ENCODE measurements at regions not wholly inside any gene's neighbourhood (a gene's known extent, or its start where the extent isn't known, plus 50 kb on each side); places are given as distances from the start of the nearest gene placed in this dataset.
A peak's percentile ranks its signal among the peaks of the same experiment; 100 is the strongest.

- no peaks in the 10 kb centered on the region for H3K27me3 ChIP-seq (ENCODE audit: insufficient read depth, low read length)
- H3K27ac Mint-ChIP-seq (ENCODE audit: unreplicated experiment) = no peak overlapping the region
- no peaks in the 10 kb centered on the region for H3K9me3 Mint-ChIP-seq (ENCODE audit: unreplicated experiment)
- H3K4me1 ChIP-seq (ENCODE audit: insufficient read depth, low read length) = no peaks in the 10 kb centered on the region
- no peaks in the 10 kb centered on the region for H4K20me1 ChIP-seq (ENCODE audit: insufficient read depth, low read length)
- H3K4me3 ChIP-seq (ENCODE audit: insufficient read depth, low read depth, low read length) = no peak overlapping the region
- no peak overlapping the region for H2AFZ ChIP-seq (ENCODE audit: low read depth, low read length)
- no peak overlapping the region for H3K9ac ChIP-seq (ENCODE audit: low read length)
- no peak for FAIRE-seq
- DNase-seq (ENCODE audit: low read depth) = no peak
- H3K4me2 ChIP-seq (ENCODE audit: low read length) = no peak overlapping the region
- TF ChIP-seq CTCF (IDR thresholded peaks at IDR 0.05; ENCODE audit: insufficient read depth, low read depth, low read length) (no peak), EZH2 (IDR thresholded peaks at IDR 0.05; ENCODE audit: insufficient read depth, low read length) (no peak)
- no peaks in the 10 kb centered on the region for H3K27me3 Mint-ChIP-seq (ENCODE audit: low read depth, unreplicated experiment)
- no peaks in the 10 kb centered on the region for H3K36me3 Mint-ChIP-seq (ENCODE audit: low read depth, unreplicated experiment)
- H3K27ac ChIP-seq (ENCODE audit: low read depth, low read length) = no peak overlapping the region
- no peaks in the 10 kb centered on the region for H3K36me3 ChIP-seq (ENCODE audit: insufficient read depth, low read length)
- H3K4me3 Mint-ChIP-seq (ENCODE audit: unreplicated experiment) = no peak overlapping the region
- H3K9me3 ChIP-seq (ENCODE audit: insufficient read depth, low read depth, low read length) = no peaks in the 10 kb centered on the region
- H3K4me1 Mint-ChIP-seq (ENCODE audit: low read depth, unreplicated experiment) = no peaks in the 10 kb centered on the region
- no peaks in the 10 kb centered on the region for H3K79me2 ChIP-seq (ENCODE audit: insufficient read depth, low read length)
Measured at GRCh38 chr2:35887146-35887545, 468.4 kb upstream of the CRIM1 start.

GRCh38 chr2:35873921-35874320, 481.7 kb upstream of the CRIM1 start:
- no peaks in the 10 kb centered on the region for H3K27me3 ChIP-seq (ENCODE audit: insufficient read depth, low read length)
- no peaks in the 10 kb centered on the region for H3K4me1 Mint-ChIP-seq (ENCODE audit: low read depth, unreplicated experiment)
- H3K9ac ChIP-seq (ENCODE audit: low read length) = no peak overlapping the region
- DNase-seq (ENCODE audit: low read depth) = no peak
- no peaks in the 10 kb centered on the region for H4K20me1 ChIP-seq (ENCODE audit: insufficient read depth, low read length)
- H3K36me3 ChIP-seq (ENCODE audit: insufficient read depth, low read length) = no peaks in the 10 kb centered on the region
- H3K36me3 Mint-ChIP-seq (ENCODE audit: low read depth, unreplicated experiment) = no peaks in the 10 kb centered on the region
- TF ChIP-seq CTCF (IDR thresholded peaks at IDR 0.05; ENCODE audit: insufficient read depth, low read depth, low read length) = no peak
- TF ChIP-seq EZH2 (IDR thresholded peaks at IDR 0.05; ENCODE audit: insufficient read depth, low read length) = no peak
- no peak overlapping the region for H2AFZ ChIP-seq (ENCODE audit: low read depth, low read length)
- no peaks in the 10 kb centered on the region for H3K79me2 ChIP-seq (ENCODE audit: insufficient read depth, low read length)
- no peak overlapping the region for H3K4me3 ChIP-seq (ENCODE audit: insufficient read depth, low read depth, low read length)
- no peaks in the 10 kb centered on the region for H3K27me3 Mint-ChIP-seq (ENCODE audit: low read depth, unreplicated experiment)
- H3K4me2 ChIP-seq (ENCODE audit: low read length) = no peak overlapping the region
- H3K4me3 Mint-ChIP-seq (ENCODE audit: unreplicated experiment) = no peak overlapping the region
- no peaks in the 10 kb centered on the region for H3K4me1 ChIP-seq (ENCODE audit: insufficient read depth, low read length)
- no peak overlapping the region for H3K27ac ChIP-seq (ENCODE audit: low read depth, low read length)
- no peaks in the 10 kb centered on the region for H3K9me3 ChIP-seq (ENCODE audit: insufficient read depth, low read depth, low read length)
- FAIRE-seq = no peak
- H3K27ac Mint-ChIP-seq (ENCODE audit: unreplicated experiment) = no peak overlapping the region
- no peaks in the 10 kb centered on the region for H3K9me3 Mint-ChIP-seq (ENCODE audit: unreplicated experiment)

- Mint-ChIP-seq H3K4me1 (ENCODE audit: low read depth, unreplicated experiment) (no peaks in the 10 kb centered on the region), H3K4me3 (ENCODE audit: unreplicated experiment) (no peak overlapping the region), H3K36me3 (ENCODE audit: low read depth, unreplicated experiment) (no peaks in the 10 kb centered on the region), H3K27me3 (ENCODE audit: low read depth, unreplicated experiment) (no peaks in the 10 kb centered on the region), H3K27ac (ENCODE audit: unreplicated experiment) (no peak overlapping the region), H3K9me3 (ENCODE audit: unreplicated experiment) (no peaks in the 10 kb centered on the region)
- TF ChIP-seq CTCF (IDR thresholded peaks at IDR 0.05; ENCODE audit: insufficient read depth, low read depth, low read length) = peak; percentile 3
- no peak for TF ChIP-seq EZH2 (IDR thresholded peaks at IDR 0.05; ENCODE audit: insufficient read depth, low read length)
- H3K9me3 ChIP-seq (ENCODE audit: insufficient read depth, low read depth, low read length) = no peaks in the 10 kb centered on the region
- H3K4me2 ChIP-seq (ENCODE audit: low read length) = no peak overlapping the region
- no peaks in the 10 kb centered on the region for H4K20me1 ChIP-seq (ENCODE audit: insufficient read depth, low read length)
- no peaks in the 10 kb centered on the region for H3K27me3 ChIP-seq (ENCODE audit: insufficient read depth, low read length)
- no peaks in the 10 kb centered on the region for H3K4me1 ChIP-seq (ENCODE audit: insufficient read depth, low read length)
- no peaks in the 10 kb centered on the region for H3K79me2 ChIP-seq (ENCODE audit: insufficient read depth, low read length)
- H2AFZ ChIP-seq (ENCODE audit: low read depth, low read length) = no peak overlapping the region
- DNase-seq (ENCODE audit: low read depth) = no peak
- no peak overlapping the region for H3K4me3 ChIP-seq (ENCODE audit: insufficient read depth, low read depth, low read length)
- no peak for FAIRE-seq
- H3K36me3 ChIP-seq (ENCODE audit: insufficient read depth, low read length) = no peaks in the 10 kb centered on the region
- no peak overlapping the region for H3K9ac ChIP-seq (ENCODE audit: low read length)
- no peak overlapping the region for H3K27ac ChIP-seq (ENCODE audit: low read depth, low read length)
Measured at GRCh38 chr2:35871672-35872071, 483.9 kb upstream of the CRIM1 start.
